Mesenchymal stem cell (in vitro differentiated cells and primary cell): ENCODE measurements at regions not wholly inside any gene's neighbourhood (a gene's known extent, or its start where the extent isn't known, plus 50 kb on each side); places are given as distances from the start of the nearest gene placed in this dataset.

Experiments
- DNase-seq: peaks from one replicate; pipeline ENCODE4 v3.0.0-alpha.2; 2013
- H2AFZ ChIP-seq: one replicate; pipeline ENCODE4 v1.6.1; 2013; ENCODE audit warnings: low read depth, mild to moderate bottlenecking, control low read depth, inconsistent platforms, low read length, moderate library complexity
- H2AK5ac ChIP-seq: 2 replicates; pipeline ENCODE4 v1.6.1; 2013; ENCODE audit warnings: low read length, moderate library complexity, mild to moderate bottlenecking, inconsistent platforms; ENCODE audit not compliant: severe bottlenecking
- H2BK120ac ChIP-seq: one replicate; pipeline ENCODE4 v1.6.1; 2013; ENCODE audit warnings: low read depth, mild to moderate bottlenecking, inconsistent platforms, low read length, moderate library complexity
- H2BK12ac ChIP-seq, 2 experiments: one replicate each; pipeline ENCODE4 v1.6.1; 2013; ENCODE audit warnings: inconsistent platforms in 2 of 2, low read length in 2 of 2, mild to moderate bottlenecking in 2 of 2, moderate library complexity in 2 of 2, control low read depth in 1 of 2
- H2BK15ac ChIP-seq: one replicate; pipeline ENCODE4 v1.6.1; 2013; ENCODE audit warnings: mild to moderate bottlenecking, low read depth, inconsistent platforms; ENCODE audit not compliant: poor library complexity, severe bottlenecking
- H2BK5ac ChIP-seq: 2 replicates; pipeline ENCODE4 v1.6.1; 2013; ENCODE audit warnings: low read depth, mild to moderate bottlenecking, low read length, control low read depth, inconsistent platforms; ENCODE audit not compliant: poor library complexity, severe bottlenecking
- H3K14ac ChIP-seq, 2 experiments: one replicate each; pipeline ENCODE4 v1.6.1; 2013; ENCODE audit warnings: inconsistent platforms in 2 of 2, low read length in 2 of 2, control low read depth in 1 of 2, mild to moderate bottlenecking in 1 of 2, moderate library complexity in 1 of 2
- H3K18ac ChIP-seq, 2 experiments: one replicate each; pipeline ENCODE4 v1.6.1; 2013; ENCODE audit warnings: inconsistent platforms in 2 of 2, low read length in 2 of 2, control low read depth in 1 of 2, low read depth in 1 of 2, mild to moderate bottlenecking in 1 of 2
- H3K23ac ChIP-seq, 2 experiments: one replicate each; pipeline ENCODE4 v1.6.1; 2013; ENCODE audit warnings: inconsistent platforms in 2 of 2, low read length in 2 of 2, mild to moderate bottlenecking in 2 of 2, moderate library complexity in 2 of 2, control low read depth in 1 of 2
- H3K27ac ChIP-seq: 2 replicates; pipeline ENCODE4 v1.5.1; 2013; ENCODE audit warnings: mild to moderate bottlenecking, moderate library complexity, low read length, control low read depth, inconsistent platforms; ENCODE audit not compliant: poor library complexity, severe bottlenecking
- H3K27me3 ChIP-seq, 2 experiments: 2 replicates each; pipeline versions ENCODE4 v1.6.1 to v1.7.0; 2013; ENCODE audit warnings: low read length in 2 of 2, mild to moderate bottlenecking in 2 of 2, moderate library complexity in 2 of 2, control low read depth in 1 of 2, inconsistent platforms in 1 of 2; ENCODE audit not compliant: control insufficient read depth in 1 of 2, insufficient read depth in 1 of 2
- H3K36me3 ChIP-seq, 2 experiments: 2 replicates each; pipeline versions ENCODE4 v1.6.1 to v1.7.0; 2013; ENCODE audit warnings: low read length in 2 of 2, control low read depth in 1 of 2, inconsistent platforms in 1 of 2, low read depth in 1 of 2, mild to moderate bottlenecking in 1 of 2; ENCODE audit not compliant: insufficient read depth in 2 of 2, control insufficient read depth in 1 of 2
- H3K4ac ChIP-seq, 2 experiments: one replicate each; pipeline ENCODE4 v1.6.1; 2013; ENCODE audit warnings: inconsistent platforms in 2 of 2, low read length in 2 of 2, mild to moderate bottlenecking in 2 of 2, moderate library complexity in 2 of 2, control low read depth in 1 of 2, low read depth in 1 of 2
- H3K4me1 ChIP-seq: 2 replicates; pipeline ENCODE4 v1.6.1; 2013; ENCODE audit warnings: low read depth, low read length, control low read depth; ENCODE audit not compliant: control insufficient read depth, insufficient read depth
- H3K4me2 ChIP-seq: 2 replicates; pipeline ENCODE4 v1.6.1; 2013; ENCODE audit warnings: low read length, mild to moderate bottlenecking, inconsistent platforms; ENCODE audit not compliant: poor library complexity, severe bottlenecking
- H3K4me3 ChIP-seq, 2 experiments: 2 replicates each; pipeline versions ENCODE4 v1.5.1 to v1.7.0; 2013; ENCODE audit warnings: low read length in 2 of 2, mild to moderate bottlenecking in 2 of 2, control low read depth in 1 of 2, low read depth in 1 of 2; ENCODE audit not compliant: insufficient read depth in 1 of 2
- H3K79me1 ChIP-seq: replicated peaks from 2 replicates; pipeline ENCODE4 v1.6.1; 2013; ENCODE audit warnings: mild to moderate bottlenecking, control low read depth, low read length, inconsistent platforms; ENCODE audit not compliant: poor library complexity, severe bottlenecking
- H3K9ac ChIP-seq: 2 replicates; pipeline ENCODE4 v1.7.0; 2013; ENCODE audit warnings: mild to moderate bottlenecking, low read length, moderate library complexity
- H3K9me3 ChIP-seq: 2 replicates; pipeline ENCODE4 v1.7.0; 2013; ENCODE audit warnings: mild to moderate bottlenecking, low read length; ENCODE audit not compliant: control insufficient read depth
- H4K8ac ChIP-seq: one replicate; pipeline ENCODE4 v1.6.1; 2013; ENCODE audit warnings: inconsistent platforms, mild to moderate bottlenecking, low read length, moderate library complexity
- H4K91ac ChIP-seq: one replicate; pipeline ENCODE4 v1.6.1; 2013; ENCODE audit warnings: mild to moderate bottlenecking, low read length, inconsistent platforms
- WGBS: methylation state at CpG from one replicate; pipeline ENCODE4 v1.1.7; 2013; ENCODE audit warnings: mixed read lengths; 5-methylcytosine and 5-hydroxymethylcytosine counted together

- H3K14ac ChIP-seq = no peak overlapping the region
- H2AFZ ChIP-seq = no peak overlapping the region
- H3K9me3 ChIP-seq = no peaks in the 10 kb centered on the region
- H3K9ac ChIP-seq = no peak overlapping the region
- H3K4me2 ChIP-seq = no peak overlapping the region
- no peak overlapping the region for H4K91ac ChIP-seq
- H3K79me1 ChIP-seq = no peaks in the 10 kb centered on the region
- 90% methylated on average over 32 of the region's 32 CpGs for WGBS
- no peak overlapping the region for H2AK5ac ChIP-seq
- H2BK120ac ChIP-seq = no peak overlapping the region
- peaks cover 8 to 33% of the 10 kb centered on the region in 2 experiments for H3K27me3 ChIP-seq
- no peak overlapping the region for H3K27ac ChIP-seq
- no peak overlapping the region for H3K4ac ChIP-seq
- H3K36me3 ChIP-seq = no peaks in the 10 kb centered on the region
- no peak overlapping the region for H3K23ac ChIP-seq
- no peak overlapping the region for H2BK12ac ChIP-seq
- no peak overlapping the region for H4K8ac ChIP-seq
- H2BK15ac ChIP-seq = no peak overlapping the region
- no peak overlapping the region for H3K18ac ChIP-seq
- H2BK5ac ChIP-seq = no peak overlapping the region
- no peak for DNase-seq
- no peaks in the 10 kb centered on the region for H3K4me1 ChIP-seq
- no peak overlapping the region for H3K4me3 ChIP-seq
Observed at GRCh38 chr2:241926541-241927311, 57.2 kb downstream of the RTP5 start.

- Histone ChIP-seq H3K4me3 (no peak overlapping the region), H3K27ac (no peak overlapping the region), H3K14ac (no peak overlapping the region), H2AFZ (no peak overlapping the region), H3K4me2 (no peak overlapping the region), H2BK15ac (no peak overlapping the region), H2BK120ac (no peak overlapping the region), H4K91ac (no peak overlapping the region), H3K9ac (no peak overlapping the region), H3K18ac (no peak overlapping the region), H2AK5ac (no peak overlapping the region), H3K23ac (no peak overlapping the region), H3K79me1 (no peaks in the 10 kb centered on the region), H2BK5ac (no peak overlapping the region), H3K9me3 (no peaks in the 10 kb centered on the region), H4K8ac (no peak overlapping the region), H3K4me1 (peaks cover 7% of the 10 kb centered on the region), H3K4ac (no peak overlapping the region), H3K36me3 (no peaks in the 10 kb centered on the region), H2BK12ac (no peak overlapping the region), H3K27me3 (peaks cover 8 to 28% of the 10 kb centered on the region in 2 experiments)
- WGBS = 84% methylated on average over 22 of the region's 22 CpGs
- DNase-seq = no peak
Observed at GRCh38 chr2:241929551-241930490, 60.3 kb downstream of the RTP5 start.

- no peak overlapping the region for H2BK12ac ChIP-seq
- H4K91ac ChIP-seq = no peak overlapping the region
Observed at GRCh38 chr2:241931084-241931975, 61.8 kb downstream of the RTP5 start.

More at GRCh38 chr2:241931084-241931975, 61.8 kb downstream of the RTP5 start:
- H3K36me3 ChIP-seq = no peaks in the 10 kb centered on the region
- H3K18ac ChIP-seq = no peak overlapping the region
- H3K79me1 ChIP-seq = no peaks in the 10 kb centered on the region
- no peak overlapping the region for H3K23ac ChIP-seq
- H2AFZ ChIP-seq = no peak overlapping the region
- H2BK5ac ChIP-seq = no peak overlapping the region
- H3K4ac ChIP-seq = no peak overlapping the region
- H3K4me3 ChIP-seq = no peak overlapping the region
- no peaks in the 10 kb centered on the region for H3K9me3 ChIP-seq
- WGBS = 96% methylated on average over 28 of the region's 30 CpGs
- H3K27ac ChIP-seq = no peak overlapping the region
- H3K4me1 ChIP-seq = peaks cover 7% of the 10 kb centered on the region
- no peak for DNase-seq
- H2AK5ac ChIP-seq = no peak overlapping the region
- no peak overlapping the region for H2BK120ac ChIP-seq
- H3K9ac ChIP-seq = no peak overlapping the region
- H3K14ac ChIP-seq = no peak overlapping the region
- peaks cover 0 to 13% of the 10 kb centered on the region in 2 experiments for H3K27me3 ChIP-seq
- H3K4me2 ChIP-seq = no peak overlapping the region
- no peak overlapping the region for H2BK15ac ChIP-seq
- no peak overlapping the region for H4K8ac ChIP-seq
